RWPE1 (cell line): ENCODE measurements at regions not wholly inside any gene's neighbourhood (a gene's known extent, or its start where the extent isn't known, plus 50 kb on each side); places are given as distances from the start of the nearest gene placed in this dataset.
"Not testable (repeated sequence)": the region's sequence is repeated elsewhere in the genome, so short reads cannot be mapped to it uniquely, and the experiment has no call there.

Experiments
- CTCF ChIA-PET: fragments of 350-600 bp; sonication (Branson Sonifier 250); formaldehyde crosslinking; extraction: SDS; loops from one replicate; lab custom pipeline; 2021; lab: Yijun Ruan, JAX
- POLR2A ChIA-PET: fragments of 400-600 bp; formaldehyde crosslinking; extraction: SDS; loops from one replicate; lab custom pipeline; 2020; ENCODE audit warnings: antibody characterized with exemption; ENCODE audit not compliant: low non-redundant PET; lab: Yijun Ruan, JAX
- DNase-seq: peaks from one replicate; pipeline ENCODE4 v3.0.0; 2012; ENCODE audit warnings: low spot score
- H3K27ac ChIP-seq: fragments of 450-650 bp; 2 replicates; pipeline ENCODE4 v1.5.1; 2017
- TF ChIP-seq, protein P1 (sequence below): fragments of 450-650 bp; conservative IDR thresholded peaks from 2 replicates; pipeline ENCODE4 v1.5.1; 2017; ENCODE audit warnings: low read depth, mild to moderate bottlenecking

- DNase-seq = no peak
- TF ChIP-seq, protein P1, sequence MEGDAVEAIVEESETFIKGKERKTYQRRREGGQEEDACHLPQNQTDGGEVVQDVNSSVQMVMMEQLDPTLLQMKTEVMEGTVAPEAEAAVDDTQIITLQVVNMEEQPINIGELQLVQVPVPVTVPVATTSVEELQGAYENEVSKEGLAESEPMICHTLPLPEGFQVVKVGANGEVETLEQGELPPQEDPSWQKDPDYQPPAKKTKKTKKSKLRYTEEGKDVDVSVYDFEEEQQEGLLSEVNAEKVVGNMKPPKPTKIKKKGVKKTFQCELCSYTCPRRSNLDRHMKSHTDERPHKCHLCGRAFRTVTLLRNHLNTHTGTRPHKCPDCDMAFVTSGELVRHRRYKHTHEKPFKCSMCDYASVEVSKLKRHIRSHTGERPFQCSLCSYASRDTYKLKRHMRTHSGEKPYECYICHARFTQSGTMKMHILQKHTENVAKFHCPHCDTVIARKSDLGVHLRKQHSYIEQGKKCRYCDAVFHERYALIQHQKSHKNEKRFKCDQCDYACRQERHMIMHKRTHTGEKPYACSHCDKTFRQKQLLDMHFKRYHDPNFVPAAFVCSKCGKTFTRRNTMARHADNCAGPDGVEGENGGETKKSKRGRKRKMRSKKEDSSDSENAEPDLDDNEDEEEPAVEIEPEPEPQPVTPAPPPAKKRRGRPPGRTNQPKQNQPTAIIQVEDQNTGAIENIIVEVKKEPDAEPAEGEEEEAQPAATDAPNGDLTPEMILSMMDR = no peak
- H3K27ac ChIP-seq = no peak overlapping the region
- POLR2A ChIA-PET = no interaction called here
- CTCF ChIA-PET = no interaction called here
Measured at GRCh38 chr5:121090822-121091221, 626.7 kb downstream of the PRR16 start.

- POLR2A ChIA-PET = no interaction called here
- TF ChIP-seq, protein P1 = no peak
- CTCF ChIA-PET = no interaction called here
- no peak overlapping the region for H3K27ac ChIP-seq
- no peak for DNase-seq
Measured at GRCh38 chr5:121100931-121101330, 636.8 kb downstream of the PRR16 start.

- H3K27ac ChIP-seq = no peak overlapping the region
- no peak for DNase-seq
- ChIA-PET CTCF (interaction anchor here (0.6 kb wide), 2 partner anchors 12 to 55 kb away, joined by 3 to 6 read pairs; no protein-coding TSS in a partner anchor), POLR2A (no interaction called here)
- TF ChIP-seq, protein P1 = no peak
Measured at GRCh38 chr5:121105921-121106320, 641.8 kb downstream of the PRR16 start.

GRCh38 chr5:121106721-121107690, 642.9 kb downstream of the PRR16 start:
- DNase-seq, H3K27ac ChIP-seq, POLR2A ChIA-PET: not testable (repeated sequence)
- CTCF ChIA-PET = interaction anchor here (0.6 kb wide), 2 partner anchors 11 to 54 kb away, joined by 3 to 6 read pairs; no protein-coding TSS in a partner anchor

DNA sequence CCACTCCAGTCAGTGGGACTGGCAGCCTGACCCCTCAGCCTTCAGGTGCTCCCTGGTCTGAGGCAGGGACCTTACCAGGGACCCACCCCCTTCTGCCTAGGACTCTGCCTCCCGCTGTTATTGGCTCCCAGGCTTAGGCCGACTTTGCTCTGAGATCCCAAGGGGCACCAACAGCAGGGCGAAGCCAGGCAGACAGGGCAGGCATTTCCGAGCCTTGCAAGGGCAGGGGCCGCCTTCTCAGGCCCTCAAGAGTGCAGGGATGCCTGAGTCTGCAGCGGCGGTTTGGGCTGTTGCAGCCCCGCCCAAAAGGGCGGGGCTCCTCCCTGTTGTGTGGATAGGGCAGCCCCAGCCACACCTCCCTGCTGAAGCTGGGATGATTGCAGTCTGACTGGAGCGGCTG, 644.6 kb downstream of the PRR16 start:
- peak; percentile 8 for DNase-seq
- POLR2A ChIA-PET = no interaction called here

DNA sequence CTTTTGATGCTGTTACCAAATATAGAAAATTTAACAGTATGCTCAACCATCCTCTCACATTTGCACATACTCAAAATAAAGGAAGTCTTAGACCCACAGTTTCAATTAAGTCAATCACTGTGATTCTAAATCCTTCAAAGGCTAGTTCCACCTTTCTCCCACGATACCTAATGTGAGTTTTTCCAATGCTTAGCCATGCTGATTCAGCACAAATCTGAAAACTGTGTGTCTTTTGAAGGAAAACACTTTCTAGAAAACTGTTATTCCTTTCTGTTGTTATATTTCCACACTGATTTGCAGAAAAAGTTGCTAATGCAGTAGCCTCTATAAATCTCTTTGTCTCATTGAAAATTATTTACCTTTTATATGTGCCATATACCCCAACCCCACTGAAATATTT, 645.7 kb downstream of the PRR16 start:
- TF ChIP-seq, protein P1 = no peak
- H3K27ac ChIP-seq = no peak overlapping the region
- ChIA-PET CTCF (no interaction called here), POLR2A (no interaction called here)
- DNase-seq = no peak

More for the DNA sequence above, 644.6 kb downstream of the PRR16 start:
- H3K27ac ChIP-seq = no peak overlapping the region
- TF ChIP-seq, protein P1 = no peak
- CTCF ChIA-PET = no interaction called here

GRCh38 chr5:121121786-121122185, 657.7 kb downstream of the PRR16 start:
- TF ChIP-seq, protein P1 = no peak
- H3K27ac ChIP-seq = no peak overlapping the region
- DNase-seq = no peak
- ChIA-PET POLR2A (no interaction called here), CTCF (no interaction called here)
